Gastroesophageal sphincter (tissue), 4 donors: ENCODE measurements at regions not wholly inside any gene's neighbourhood (a gene's known extent, or its start where the extent isn't known, plus 50 kb on each side); places are given as distances from the start of the nearest gene placed in this dataset.
A peak's percentile ranks its signal among the peaks of the same experiment; 100 is the strongest.

Experiments
- ATAC-seq: fragments of 150-250 bp; one replicate; pipeline ENCODE4 v1.9.1; 2016; ENCODE audit warnings: mild to moderate bottlenecking, moderate library complexity
- H3K27ac ChIP-seq, 4 donors: fragments of 200-600 bp; sonication (generic) in 3 of 4; 1 replicate in 3 of 4; 2 replicates in 1 of 4; pipeline ENCODE4 v1.5.1; 2016 to 2019
- H3K27me3 ChIP-seq: fragments of 200-600 bp; sonication (generic); one replicate; pipeline ENCODE4 v1.5.1; 2019
- H3K36me3 ChIP-seq, 2 donors: fragments of 200-600 bp; sonication (generic); one replicate each; pipeline ENCODE4 v1.5.1; 2019; ENCODE audit warnings: control low read depth in 1 of 2
- H3K4me1 ChIP-seq, 3 donors: fragments of 200-600 bp; sonication (generic); 1 replicate in 2 of 3; 2 replicates in 1 of 3; pipeline ENCODE4 v1.5.1; 2016 to 2019; ENCODE audit warnings: control low read depth in 2 of 3
- H3K4me3 ChIP-seq, 2 donors: fragments of 200-600 bp; sonication (generic); one replicate each; pipeline ENCODE4 v1.5.1; 2019; ENCODE audit warnings: mild to moderate bottlenecking in 1 of 2, moderate library complexity in 1 of 2
- H3K9me3 ChIP-seq, 3 donors: fragments of 200-600 bp; sonication (generic); one replicate each; pipeline ENCODE4 v1.5.1; 2017 to 2019; ENCODE audit warnings: control low read depth in 2 of 3
- CTCF ChIP-seq, 4 experiments: fragments of 200-600 bp in 2 of 4; fragments of 450-650 bp in 2 of 4; sonication (generic) in 1 of 4; IDR thresholded peaks; one replicate each; pipeline ENCODE4 v1.5.1; 2017 to 2019; ENCODE audit warnings: antibody characterized with exemption in 4 of 4, mild to moderate bottlenecking in 2 of 4, moderate library complexity in 2 of 4
- EP300 ChIP-seq: sonication (generic); formaldehyde crosslinking; IDR thresholded peaks from one replicate; pipeline ENCODE4 v1.6.1; 2017; ENCODE audit warnings: antibody characterized with exemption, mild to moderate bottlenecking
- POLR2A ChIP-seq, 2 donors: fragments of 450-650 bp; IDR thresholded peaks; one replicate each; pipeline ENCODE4 v1.6.1; 2017; ENCODE audit warnings: antibody characterized with exemption in 2 of 2, mild to moderate bottlenecking in 2 of 2, moderate library complexity in 1 of 2
- POLR2AphosphoS5 ChIP-seq: sonication (generic); formaldehyde crosslinking; IDR thresholded peaks from one replicate; pipeline ENCODE4 v1.6.1; 2017; ENCODE audit warnings: antibody characterized with exemption
- WGBS, 2 donors: methylation state at CpG; one replicate each; pipeline ENCODE4 v1.1.5; 2018; ENCODE audit warnings: low coverage in 1 of 2; 5-methylcytosine and 5-hydroxymethylcytosine counted together

GRCh38 chr6:1535295-1535694, 74.4 kb upstream of the FOXC1 start:
- ATAC-seq: peak; percentile 19
- 73 to 91% methylated on average over 4 of the region's 4 CpGs for WGBS, 2 donors
- no peak for TF ChIP-seq POLR2A (IDR thresholded peaks at IDR 0.05)
- no peak for TF ChIP-seq CTCF (IDR thresholded peaks at IDR 0.05)
- TF ChIP-seq POLR2AphosphoS5: no peak
- no peak for TF ChIP-seq EP300
- Histone ChIP-seq H3K4me1 (no peaks in the 10 kb centered on the region), H3K4me3 (no peak overlapping the region), H3K27me3 (no peaks in the 10 kb centered on the region), H3K9me3 (no peaks in the 10 kb centered on the region), H3K27ac (no peak overlapping the region), H3K36me3 (no peaks in the 10 kb centered on the region)

- H3K4me3 ChIP-seq: no peak overlapping the region
- no peaks in the 10 kb centered on the region for H3K27me3 ChIP-seq
- H3K9me3 ChIP-seq: no peaks in the 10 kb centered on the region
- H3K4me1 ChIP-seq: no peaks in the 10 kb centered on the region
- TF ChIP-seq POLR2AphosphoS5: no peak
- no peak for TF ChIP-seq EP300
- no peak for TF ChIP-seq CTCF (IDR thresholded peaks at IDR 0.05)
- no peak for TF ChIP-seq POLR2A (IDR thresholded peaks at IDR 0.05)
- no peak for ATAC-seq
- no peaks in the 10 kb centered on the region for H3K36me3 ChIP-seq
- 64 to 80% methylated on average over 3 to 19 of the region's 21 CpGs for WGBS, 2 donors
- no peak overlapping the region for H3K27ac ChIP-seq
Measured at GRCh38 chr6:1536526-1537429, 72.9 kb upstream of the FOXC1 start.

GRCh38 chr6:1538369-1538768, 71.3 kb upstream of the FOXC1 start:
- Histone ChIP-seq H3K27ac (no peak overlapping the region), H3K36me3 (no peaks in the 10 kb centered on the region), H3K4me1 (no peaks in the 10 kb centered on the region), H3K4me3 (no peak overlapping the region), H3K9me3 (peaks cover 0 to 5% (median 0%) of the 10 kb centered on the region in 3 donors), H3K27me3 (no peaks in the 10 kb centered on the region)
- no peak for TF ChIP-seq EP300
- ATAC-seq: no peak
- no CpG with 5 or more reads among the region's 5 CpGs for WGBS, 2 donors

- 86 to 88% methylated on average over 7 to 9 of the region's 16 CpGs for WGBS, 2 donors
- no peak for TF ChIP-seq CTCF (IDR thresholded peaks at IDR 0.05)
- no peak for TF ChIP-seq POLR2A (IDR thresholded peaks at IDR 0.05)
- no peak for TF ChIP-seq EP300
- no peak for TF ChIP-seq POLR2AphosphoS5
- Histone ChIP-seq H3K27me3 (no peaks in the 10 kb centered on the region), H3K4me1 (no peaks in the 10 kb centered on the region), H3K27ac (no peak overlapping the region), H3K9me3 (peaks cover 0 to 5% (median 0%) of the 10 kb centered on the region in 3 donors), H3K4me3 (no peak overlapping the region), H3K36me3 (no peaks in the 10 kb centered on the region)
- ATAC-seq: no peak
Measured at GRCh38 chr6:1538810-1539478, 70.8 kb upstream of the FOXC1 start.

GRCh38 chr6:1540864-1541521, 68.7 kb upstream of the FOXC1 start:
- TF ChIP-seq CTCF (IDR thresholded peaks at IDR 0.05) (no peak), POLR2AphosphoS5 (no peak), EP300 (no peak), POLR2A (IDR thresholded peaks at IDR 0.05) (no peak)
- no peaks in the 10 kb centered on the region for H3K4me1 ChIP-seq
- ATAC-seq: no peak
- WGBS, 2 donors: 86 to 87% methylated on average over 5 to 11 of the region's 11 CpGs
- no peak overlapping the region for H3K4me3 ChIP-seq
- H3K27me3 ChIP-seq: no peaks in the 10 kb centered on the region
- peaks cover 0 to 11% of the 10 kb centered on the region in 2 donors for H3K36me3 ChIP-seq
- H3K9me3 ChIP-seq: peaks cover 0 to 5% (median 0%) of the 10 kb centered on the region in 3 donors
- no peak overlapping the region for H3K27ac ChIP-seq
